Muscle layer of colon (tissue), 2 donors: ENCODE measurements at regions not wholly inside any gene's neighbourhood (a gene's known extent, or its start where the extent isn't known, plus 50 kb on each side); places are given as distances from the start of the nearest gene placed in this dataset.

Source experiments
- H3K27ac ChIP-seq: one replicate; pipeline ENCODE4 v1.7.0; 2013; ENCODE audit warnings: low read depth, mild to moderate bottlenecking, low read length, moderate library complexity
- H3K27me3 ChIP-seq, 2 donors: one replicate each; pipeline ENCODE4 v1.7.0; 2013; ENCODE audit warnings: low read length in 2 of 2, mild to moderate bottlenecking in 2 of 2; ENCODE audit not compliant: insufficient read depth in 2 of 2, control insufficient read depth in 1 of 2
- H3K36me3 ChIP-seq: one replicate; pipeline ENCODE4 v1.7.0; 2013; ENCODE audit warnings: mild to moderate bottlenecking, low read length; ENCODE audit not compliant: insufficient read depth
- H3K4me1 ChIP-seq: one replicate; pipeline ENCODE4 v1.7.0; 2013; ENCODE audit warnings: mild to moderate bottlenecking, low read length; ENCODE audit not compliant: insufficient read depth
- H3K4me3 ChIP-seq, 2 donors: one replicate each; pipeline ENCODE4 v1.7.0; 2013; ENCODE audit warnings: low read length in 2 of 2, low read depth in 1 of 2, mild to moderate bottlenecking in 1 of 2, moderate library complexity in 1 of 2
- H3K9ac ChIP-seq: one replicate; pipeline ENCODE4 v1.7.0; 2013; ENCODE audit warnings: low read length
- H3K9me3 ChIP-seq: one replicate; pipeline ENCODE4 v1.7.0; 2013; ENCODE audit warnings: mild to moderate bottlenecking, low read length
- donor health status: abdominal sarcoma.
- donor health status: Adenocarcinoma of cecum.

GRCh38 chr17:73863761-73864535, 219.7 kb upstream of the SDK2 start:
- no peak overlapping the region for H3K27ac ChIP-seq
- no peak overlapping the region for H3K4me3 ChIP-seq
- no peaks in the 10 kb centered on the region for H3K4me1 ChIP-seq
- no peaks in the 10 kb centered on the region for H3K36me3 ChIP-seq
- no peaks in the 10 kb centered on the region for H3K27me3 ChIP-seq
- no peaks in the 10 kb centered on the region for H3K9me3 ChIP-seq
- H3K9ac ChIP-seq = no peak overlapping the region

GRCh38 chr17:73865831-73866230, 221.6 kb upstream of the SDK2 start:
- Histone ChIP-seq H3K9me3 (no peaks in the 10 kb centered on the region), H3K4me3 (no peak overlapping the region), H3K4me1 (no peaks in the 10 kb centered on the region)

GRCh38 chr17:73867056-73867455, 222.8 kb upstream of the SDK2 start:
- Histone ChIP-seq H3K27ac (no peak overlapping the region), H3K4me1 (no peaks in the 10 kb centered on the region), H3K9me3 (no peaks in the 10 kb centered on the region), H3K4me3 (no peak overlapping the region), H3K36me3 (no peaks in the 10 kb centered on the region), H3K27me3 (no peaks in the 10 kb centered on the region), H3K9ac (no peak overlapping the region)

More at GRCh38 chr17:73865831-73866230, 221.6 kb upstream of the SDK2 start:
- no peak overlapping the region for H3K27ac ChIP-seq
- H3K9ac ChIP-seq = no peak overlapping the region
- H3K27me3 ChIP-seq = no peaks in the 10 kb centered on the region
- no peaks in the 10 kb centered on the region for H3K36me3 ChIP-seq

GRCh38 chr17:73870068-73870467, 225.8 kb upstream of the SDK2 start:
- Histone ChIP-seq H3K4me3 (no peak overlapping the region), H3K27ac (no peak overlapping the region), H3K36me3 (no peaks in the 10 kb centered on the region), H3K9ac (no peak overlapping the region), H3K27me3 (no peaks in the 10 kb centered on the region), H3K9me3 (no peaks in the 10 kb centered on the region), H3K4me1 (no peaks in the 10 kb centered on the region)

- no peak overlapping the region for H3K9ac ChIP-seq
Measured at GRCh38 chr17:73870473-73870872, 226.2 kb upstream of the SDK2 start.

GRCh38 chr17:73872816-73873215, 228.6 kb upstream of the SDK2 start:
- no peaks in the 10 kb centered on the region for H3K9me3 ChIP-seq
- H3K27ac ChIP-seq = no peak overlapping the region
- no peaks in the 10 kb centered on the region for H3K27me3 ChIP-seq
- H3K9ac ChIP-seq = no peak overlapping the region
- no peaks in the 10 kb centered on the region for H3K4me1 ChIP-seq
- H3K36me3 ChIP-seq = no peaks in the 10 kb centered on the region
- H3K4me3 ChIP-seq = no peak overlapping the region

More at GRCh38 chr17:73870473-73870872, 226.2 kb upstream of the SDK2 start:
- no peaks in the 10 kb centered on the region for H3K9me3 ChIP-seq
- H3K27ac ChIP-seq = no peak overlapping the region
- H3K4me3 ChIP-seq = no peak overlapping the region
- no peaks in the 10 kb centered on the region for H3K36me3 ChIP-seq
- no peaks in the 10 kb centered on the region for H3K27me3 ChIP-seq
- H3K4me1 ChIP-seq = no peaks in the 10 kb centered on the region

- H3K9me3 ChIP-seq = no peaks in the 10 kb centered on the region
- no peaks in the 10 kb centered on the region for H3K27me3 ChIP-seq
- no peaks in the 10 kb centered on the region for H3K4me1 ChIP-seq
- H3K27ac ChIP-seq = no peak overlapping the region
- H3K36me3 ChIP-seq = no peaks in the 10 kb centered on the region
- H3K4me3 ChIP-seq = no peak overlapping the region
- H3K9ac ChIP-seq = no peak overlapping the region
Measured at GRCh38 chr17:73874008-73874720, 229.9 kb upstream of the SDK2 start.

- no peak overlapping the region for H3K4me3 ChIP-seq
- no peaks in the 10 kb centered on the region for H3K27me3 ChIP-seq
- no peaks in the 10 kb centered on the region for H3K36me3 ChIP-seq
- H3K27ac ChIP-seq = no peak overlapping the region
- H3K4me1 ChIP-seq = no peaks in the 10 kb centered on the region
- no peak overlapping the region for H3K9ac ChIP-seq
- H3K9me3 ChIP-seq = no peaks in the 10 kb centered on the region
Measured at GRCh38 chr17:73875346-73875745, 231.1 kb upstream of the SDK2 start.

- no peaks in the 10 kb centered on the region for H3K4me1 ChIP-seq
- H3K27ac ChIP-seq = no peak overlapping the region
- H3K9ac ChIP-seq = no peak overlapping the region
- H3K27me3 ChIP-seq = peaks cover 0 to 7% of the 10 kb centered on the region in 2 donors
- H3K36me3 ChIP-seq = no peaks in the 10 kb centered on the region
- no peak overlapping the region for H3K4me3 ChIP-seq
- no peaks in the 10 kb centered on the region for H3K9me3 ChIP-seq
Measured at GRCh38 chr17:73877962-73878361, 233.7 kb upstream of the SDK2 start.

GRCh38 chr17:73878923-73879322, 234.7 kb upstream of the SDK2 start:
- Histone ChIP-seq H3K4me1 (no peaks in the 10 kb centered on the region), H3K4me3 (no peak overlapping the region), H3K27me3 (peaks cover 0 to 7% of the 10 kb centered on the region in 2 donors), H3K36me3 (no peaks in the 10 kb centered on the region), H3K27ac (no peak overlapping the region), H3K9ac (no peak overlapping the region), H3K9me3 (no peaks in the 10 kb centered on the region)

GRCh38 chr17:73879987-73880386, 235.7 kb upstream of the SDK2 start:
- Histone ChIP-seq H3K27me3 (peaks cover 0 to 7% of the 10 kb centered on the region in 2 donors), H3K4me3 (no peak overlapping the region), H3K9ac (no peak overlapping the region), H3K9me3 (no peaks in the 10 kb centered on the region), H3K36me3 (no peaks in the 10 kb centered on the region), H3K27ac (no peak overlapping the region), H3K4me1 (no peaks in the 10 kb centered on the region)
